CD14-positive monocyte (primary cell): ENCODE measurements at regions not wholly inside any gene's neighbourhood (a gene's known extent, or its start where the extent isn't known, plus 50 kb on each side); places are given as distances from the start of the nearest gene placed in this dataset.

Experiments
- DNase-seq, 3 donors: peaks; one replicate each; pipeline ENCODE4 v3.0.0-alpha.2; 2011 to 2022
- H2AFZ ChIP-seq: 2 replicates; pipeline ENCODE4 v1.6.0; 2012; ENCODE audit warnings: mild to moderate bottlenecking, low read depth, low read length, inconsistent platforms; ENCODE audit not compliant: insufficient read depth, poor library complexity, severe bottlenecking
- H3K27ac ChIP-seq, 2 donors: 1 replicate in 1 of 2; 2 replicates in 1 of 2; pipeline ENCODE4 v1.5.1; 2012 to 2013; ENCODE audit warnings: low read length in 2 of 2, control low read depth in 1 of 2, inconsistent platforms in 1 of 2, low read depth in 1 of 2, mild to moderate bottlenecking in 1 of 2
- H3K27me3 ChIP-seq, 2 donors: one replicate each; pipeline versions ENCODE4 v1.6.0 to v1.6.1; 2011 to 2013; ENCODE audit warnings: low read length in 2 of 2; ENCODE audit not compliant: control insufficient read depth in 2 of 2, insufficient read depth in 2 of 2
- H3K36me3 ChIP-seq, 2 donors: replicated peaks in 1 of 2; 1 replicate in 1 of 2; 2 replicates in 1 of 2; pipeline versions ENCODE4 v1.5.1 to v1.6.1; 2012 to 2013; ENCODE audit warnings: low read length in 2 of 2, control low read depth in 1 of 2, inconsistent platforms in 1 of 2, mild to moderate bottlenecking in 1 of 2; ENCODE audit not compliant: insufficient read depth in 2 of 2, control insufficient read depth in 1 of 2
- H3K4me1 ChIP-seq, 2 donors: 1 replicate in 1 of 2; 2 replicates in 1 of 2; pipeline versions ENCODE4 v1.5.1 to v1.6.1; 2012 to 2013; ENCODE audit warnings: low read length in 2 of 2, control low read depth in 1 of 2, inconsistent platforms in 1 of 2, mild to moderate bottlenecking in 1 of 2, moderate library complexity in 1 of 2; ENCODE audit not compliant: insufficient read depth in 2 of 2, control insufficient read depth in 1 of 2
- H3K4me2 ChIP-seq: replicated peaks from 2 replicates; pipeline ENCODE3; 2012; ENCODE audit warnings: low read length, moderate library complexity, mild to moderate bottlenecking; ENCODE audit not compliant: poor library complexity, severe bottlenecking; ENCODE audit errors: extremely low read depth
- H3K4me3 ChIP-seq, 3 experiments: fragments of 200-600 bp in 1 of 3; sonication (generic) in 1 of 3; replicated peaks in 1 of 3; 1 replicate in 2 of 3; 2 replicates in 1 of 3; pipeline ENCODE4 v1.5.1; 2011 to 2013; ENCODE audit warnings: low read length in 3 of 3, mild to moderate bottlenecking in 3 of 3, control low read depth in 2 of 3, low read depth in 2 of 3, inconsistent platforms in 1 of 3, moderate library complexity in 1 of 3
- H3K79me2 ChIP-seq: 2 replicates; pipeline ENCODE4 v1.6.0; 2012; ENCODE audit warnings: mild to moderate bottlenecking, control low read depth, inconsistent platforms, low read length, moderate library complexity; ENCODE audit not compliant: insufficient read depth
- H3K9ac ChIP-seq: 2 replicates; pipeline ENCODE4 v1.6.0; 2017; ENCODE audit warnings: low read length, mild to moderate bottlenecking; ENCODE audit not compliant: insufficient read depth, poor library complexity, severe bottlenecking
- H3K9me3 ChIP-seq, 2 donors: replicated peaks in 1 of 2; 1 replicate in 1 of 2; 2 replicates in 1 of 2; pipeline versions ENCODE4 v1.5.1 to v1.6.1; 2012 to 2013; ENCODE audit warnings: low read length in 2 of 2, control low read depth in 1 of 2; ENCODE audit not compliant: control insufficient read depth in 1 of 2, insufficient read depth in 1 of 2
- H4K20me1 ChIP-seq: 2 replicates; pipeline ENCODE4 v1.6.0; 2012; ENCODE audit warnings: mild to moderate bottlenecking, low read length, control low read depth, moderate library complexity; ENCODE audit not compliant: insufficient read depth
- H3K27ac Mint-ChIP-seq, 7 donors: one replicate each; pipeline ENCODE4 v1.8.0; 2020; ENCODE audit warnings: mild to moderate bottlenecking in 7 of 7, mixed read lengths in 7 of 7, moderate library complexity in 6 of 7, inconsistent platforms in 2 of 7
- H3K27me3 Mint-ChIP-seq, 3 donors: one replicate each; pipeline ENCODE4 v1.8.0; 2021 to 2022; ENCODE audit warnings: low read depth in 3 of 3, mild to moderate bottlenecking in 3 of 3, mixed read lengths in 3 of 3, moderate library complexity in 3 of 3, inconsistent platforms in 1 of 3
- H3K36me3 Mint-ChIP-seq, 2 donors: one replicate each; pipeline ENCODE4 v1.8.0; 2020; ENCODE audit warnings: mixed read lengths in 2 of 2, inconsistent platforms in 1 of 2, mild to moderate bottlenecking in 1 of 2
- H3K4me1 Mint-ChIP-seq: one replicate; pipeline ENCODE4 v1.8.0; 2020; ENCODE audit warnings: mild to moderate bottlenecking, mixed read lengths
- H3K4me3 Mint-ChIP-seq, 2 donors: one replicate each; pipeline ENCODE4 v1.8.0; 2020; ENCODE audit warnings: mild to moderate bottlenecking in 2 of 2, mixed read lengths in 2 of 2, moderate library complexity in 1 of 2
- H3K9me3 Mint-ChIP-seq, 7 donors: one replicate each; pipeline ENCODE4 v1.8.0; 2020 to 2022; ENCODE audit warnings: mixed read lengths in 7 of 7, mild to moderate bottlenecking in 6 of 7, moderate library complexity in 6 of 7, inconsistent platforms in 2 of 7
- CTCF ChIP-seq: fragments of 200-600 bp; IDR thresholded peaks from one replicate; pipeline ENCODE4 v1.8.0; 2022; ENCODE audit warnings: antibody characterized with exemption, mild to moderate bottlenecking
- WGBS: methylation state at CpG from one replicate; pipeline ENCODE4 v1.1.5; 2013; ENCODE audit warnings: missing lambda C conversion rate; ENCODE audit not compliant: insufficient coverage; 5-methylcytosine and 5-hydroxymethylcytosine counted together
- intact Hi-C, 2 donors: fragments of 100-400 bp; cut with micrococcal nuclease; formaldehyde crosslinking; loops; one replicate each; pipeline versions ENCODE4 v1.15.0 to v1.15.1; 2023

DNA sequence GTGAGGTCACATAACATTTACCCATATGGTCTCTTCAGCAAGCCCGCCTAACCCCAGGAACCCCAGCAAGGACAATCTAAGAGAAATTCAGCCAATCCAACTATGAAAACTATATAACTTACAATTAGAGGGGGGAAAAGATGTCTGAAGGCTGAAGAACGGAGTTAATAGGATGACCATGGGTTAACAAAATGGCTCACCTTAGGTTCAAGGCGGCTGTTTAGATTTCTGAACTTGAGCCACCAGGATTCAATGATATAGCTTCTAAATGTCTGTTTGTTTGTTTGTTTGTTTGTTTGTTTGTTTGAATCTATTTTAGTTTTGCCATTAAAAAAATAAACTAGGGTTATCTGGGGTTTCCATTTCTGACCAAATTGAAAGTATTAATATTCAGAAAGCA lies 109.8 kb upstream of the ZC3H12C start:
- Histone ChIP-seq H3K4me3 (no peak overlapping the region), H3K4me2 (no peak overlapping the region), H3K4me1 (peaks cover 15 to 17% of the 10 kb centered on the region in 2 donors), H3K9ac (no peak overlapping the region), H2AFZ (no peak overlapping the region), H3K9me3 (no peaks in the 10 kb centered on the region), H3K79me2 (no peaks in the 10 kb centered on the region), H3K27me3 (no peaks in the 10 kb centered on the region), H3K36me3 (no peaks in the 10 kb centered on the region), H3K27ac (no peak overlapping the region), H4K20me1 (no peaks in the 10 kb centered on the region)
- no peaks in the 10 kb centered on the region for H3K36me3 Mint-ChIP-seq
- no peaks in the 10 kb centered on the region for H3K27me3 Mint-ChIP-seq
- H3K27ac Mint-ChIP-seq, result no peak overlapping the region
- intact Hi-C loops, result loop anchor here in 1 of 2 donors (5.0 kb wide), 1 partner anchor 36 kb away; no protein-coding TSS in a partner anchor
- no CpG with 5 or more reads among the region's 3 CpGs for WGBS
- H3K9me3 Mint-ChIP-seq, result peaks cover 0 to 2% (median 0%) of the 10 kb centered on the region in 7 donors
- no peak for TF ChIP-seq CTCF
- peaks cover 14% of the 10 kb centered on the region for H3K4me1 Mint-ChIP-seq
- H3K4me3 Mint-ChIP-seq, result no peak overlapping the region
- no peak for DNase-seq

GRCh38 chr11:109984634-109985289 lies 108.4 kb upstream of the ZC3H12C start:
- H2AFZ ChIP-seq, result peak overlapping the region; percentile 27
- intact Hi-C loops, result loop anchor here in 1 of 2 donors (5.0 kb wide), 1 partner anchor 37 kb away; no protein-coding TSS in a partner anchor
- DNase-seq, result peak; percentile 48 to 80 (median 79)
- H3K36me3 Mint-ChIP-seq, result no peaks in the 10 kb centered on the region
- H3K36me3 ChIP-seq, result no peaks in the 10 kb centered on the region
- TF ChIP-seq CTCF, result no peak
- H3K4me3 ChIP-seq, result peak overlapping the region in 2 of 3 experiments; percentile 35 to 54
- H3K9me3 ChIP-seq, result no peaks in the 10 kb centered on the region
- no peaks in the 10 kb centered on the region for H3K27me3 Mint-ChIP-seq
- no peak overlapping the region for H3K9ac ChIP-seq
- H3K4me1 Mint-ChIP-seq, result peaks cover 14% of the 10 kb centered on the region
- no peaks in the 10 kb centered on the region for H3K79me2 ChIP-seq
- no peaks in the 10 kb centered on the region for H4K20me1 ChIP-seq
- peak overlapping the region; percentile 60 for H3K4me2 ChIP-seq
- H3K9me3 Mint-ChIP-seq, result peaks cover 0 to 2% (median 0%) of the 10 kb centered on the region in 7 donors
- H3K27ac ChIP-seq, result peak overlapping the region; percentile 32 to 81
- peak overlapping the region; percentile 77 to 88 (median 83) for H3K27ac Mint-ChIP-seq
- H3K4me1 ChIP-seq, result peaks cover 15 to 17% of the 10 kb centered on the region in 2 donors
- H3K4me3 Mint-ChIP-seq, result peak overlapping the region in 1 of 2 donors; percentile 40
- no CpG with 5 or more reads among the region's 6 CpGs for WGBS
- H3K27me3 ChIP-seq, result no peaks in the 10 kb centered on the region
